HepG2 (cell line): ENCODE measurements at regions not wholly inside any gene's neighbourhood (a gene's known extent, or its start where the extent isn't known, plus 50 kb on each side); places are given as distances from the start of the nearest gene placed in this dataset.

Source experiments
- ATAC-seq: fragments of 200-7000 bp; cut with Tn5 transposase; 3 replicates; pipeline ENCODE4 v1.9.1; 2020; ENCODE audit warnings: mild to moderate bottlenecking, moderate library complexity
- BruUV-seq: library from RNA; stranded (reverse); fragments of 400-500 nt; replicated peaks from 2 replicates; lab custom pipeline; 2021; lab: Mats Ljungman, UMichigan
- CTCF ChIA-PET: fragments of 300-600 bp; formaldehyde crosslinking; extraction: SDS; loops from one replicate; lab custom pipeline; 2021; ENCODE audit warnings: low total read pairs, inconsistent platforms, low intra/inter-chr PET ratio; lab: Yijun Ruan, JAX
- POLR2A ChIA-PET: fragments of 350-600 bp; sonication (Branson Sonifier 250); formaldehyde crosslinking; loops from one replicate; lab custom pipeline; 2020; ENCODE audit warnings: antibody characterized with exemption, inconsistent platforms; lab: Yijun Ruan, JAX
- DNase-seq: peaks from one replicate; pipeline ENCODE4 v3.0.0-alpha.2; 2015; ENCODE audit warnings: low spot score
- FAIRE-seq: peaks from 3 replicates; lab custom pipeline; 2011; peaks lifted over from hg19 to GRCh38; lab: Jason Lieb, UNC
- H2AFZ ChIP-seq: one replicate; pipeline ENCODE4 v1.6.1; 2011; ENCODE audit warnings: low read length, inconsistent platforms
- H3K27ac ChIP-seq: fragments of 300-600 bp; 3 replicates; pipeline ENCODE4 v1.8.0; 2011; ENCODE audit warnings: mixed run types, mild to moderate bottlenecking, mixed read lengths, low read length, inconsistent platforms; ENCODE audit not compliant: insufficient read depth; ENCODE audit errors: extremely low read length
- H3K27me3 ChIP-seq, 2 experiments: fragments of 200-600 bp in 1 of 2; 2 replicates in 1 of 2; 3 replicates in 1 of 2; pipeline versions ENCODE4 v1.6.0 to v1.8.0; 2011; ENCODE audit warnings: low read length in 2 of 2, mild to moderate bottlenecking in 2 of 2, moderate library complexity in 2 of 2, inconsistent platforms in 1 of 2; ENCODE audit not compliant: insufficient read depth in 2 of 2, control insufficient read depth in 1 of 2
- H3K36me3 ChIP-seq, 2 experiments: fragments of 200-600 bp in 1 of 2; replicated peaks in 1 of 2; 2 replicates in 1 of 2; 3 replicates in 1 of 2; pipeline versions ENCODE4 v1.5.1 to v1.8.0; 2011; ENCODE audit warnings: low read length in 2 of 2, inconsistent platforms in 1 of 2; ENCODE audit not compliant: insufficient read depth in 2 of 2, control insufficient read depth in 1 of 2
- H3K4me1 ChIP-seq: 2 replicates; pipeline ENCODE4 v1.5.1; 2012; ENCODE audit warnings: low read length, inconsistent platforms; ENCODE audit not compliant: insufficient read depth
- H3K4me2 ChIP-seq: 2 replicates; pipeline ENCODE4 v1.6.0; 2011; ENCODE audit warnings: low read depth, low read length, inconsistent platforms
- H3K4me3 ChIP-seq, 3 experiments: fragments of 200-600 bp in 1 of 3; sonication (generic), shearing (Covaris generic) in 1 of 3; replicated peaks in 1 of 3; 2 replicates each; pipeline ENCODE4 v1.5.1; 2011 to 2016; ENCODE audit warnings: low read length in 3 of 3, inconsistent platforms in 2 of 3, low read depth in 2 of 3, mild to moderate bottlenecking in 2 of 3, control low read depth in 1 of 3, mixed read lengths in 1 of 3; ENCODE audit not compliant: insufficient read depth in 1 of 3
- H3K79me2 ChIP-seq: one replicate; pipeline ENCODE4 v1.6.1; 2011; ENCODE audit warnings: low read length, inconsistent platforms; ENCODE audit not compliant: insufficient read depth
- H3K9ac ChIP-seq: 2 replicates; pipeline ENCODE4 v1.6.0; 2011; ENCODE audit warnings: mild to moderate bottlenecking, low read depth, low read length, inconsistent platforms; ENCODE audit not compliant: insufficient read depth
- H3K9me3 ChIP-seq: 2 replicates; pipeline ENCODE4 v1.5.1; 2012; ENCODE audit warnings: mild to moderate bottlenecking, low read length
- H4K20me1 ChIP-seq: 2 replicates; pipeline ENCODE4 v1.6.0; 2011; ENCODE audit warnings: inconsistent platforms, mild to moderate bottlenecking, low read length, moderate library complexity; ENCODE audit not compliant: insufficient read depth
- DMAP1 ChIP-seq: IDR thresholded peaks from 2 replicates; pipeline ENCODE4 v1.6.1; 2016
- FLYWCH1 ChIP-seq: sonication (generic); formaldehyde crosslinking; IDR thresholded peaks from 2 replicates; pipeline ENCODE4 v1.8.1; 2023; ENCODE audit warnings: mild to moderate bottlenecking, missing genetic modification reagents
- KLF12 ChIP-seq: sonication (generic); formaldehyde crosslinking; IDR thresholded peaks from 2 replicates; pipeline ENCODE4 v1.4.0; 2020; ENCODE audit warnings: missing genetic modification reagents, borderline replicate concordance
- MIER2 ChIP-seq: IDR thresholded peaks from 2 replicates; pipeline ENCODE4 v1.6.1; 2016; ENCODE audit warnings: missing biosample characterization, missing genetic modification reagents
- RBAK ChIP-seq: sonication (generic); formaldehyde crosslinking; IDR thresholded peaks from 2 replicates; pipeline ENCODE4 v1.5.1; 2020; ENCODE audit warnings: mild to moderate bottlenecking, missing genetic modification reagents
- RFX3 ChIP-seq: IDR thresholded peaks from 2 replicates; pipeline ENCODE4 v1.6.1; 2016; ENCODE audit warnings: missing biosample characterization, missing genetic modification reagents
- SMC3 ChIP-seq: IDR thresholded peaks from 2 replicates; pipeline ENCODE4 v1.6.1; 2011; ENCODE audit warnings: low read length, improper control_type of control experiment
- ZBED4 ChIP-seq: sonication (generic); formaldehyde crosslinking; IDR thresholded peaks from 2 replicates; pipeline ENCODE4 v1.4.0; 2020; ENCODE audit warnings: missing genetic modification reagents, borderline replicate concordance
- ZNF597 ChIP-seq: sonication (generic); formaldehyde crosslinking; IDR thresholded peaks from 2 replicates; pipeline ENCODE4 v1.5.0; 2020; ENCODE audit warnings: missing genetic modification reagents
- ZNF639 ChIP-seq: conservative IDR thresholded peaks from 2 replicates; pipeline ENCODE4 v1.6.1; 2018; ENCODE audit warnings: missing genetic modification reagents
- ZNF672 ChIP-seq: sonication (generic); formaldehyde crosslinking; IDR thresholded peaks from 2 replicates; pipeline ENCODE4 v1.8.1; 2022; ENCODE audit warnings: missing genetic modification reagents
- ZSCAN30 ChIP-seq: sonication (generic); formaldehyde crosslinking; IDR thresholded peaks from 2 replicates; pipeline ENCODE4 v1.5.0; 2020; ENCODE audit warnings: mild to moderate bottlenecking, missing genetic modification reagents
- WGBS: methylation state at CpG from one replicate; pipeline ENCODE4 v1.1.6; 2017; ENCODE audit warnings: low lambda C conversion rate; 5-methylcytosine and 5-hydroxymethylcytosine counted together
- in situ Hi-C: cut with HindIII; loops from 2 replicates; pipeline ENCODE4 v1.10.0; 2017; ENCODE audit warnings: low pct_unique_long_range_greater_than_20kb; ENCODE audit not compliant: extremely low pct_ligation_motif_present
- intact Hi-C: fragments of 100-400 bp; cut with micrococcal nuclease; formaldehyde crosslinking; loops from one replicate; pipeline ENCODE4 v1.10.0; 2022; ENCODE audit not compliant: unreplicated experiment

GRCh38 chr6:140846503-140847261 is 1286.0 kb upstream of the GJE1 start:
- FAIRE-seq = no peak
- no peak overlapping the region for H3K9ac ChIP-seq
- TF ChIP-seq SMC3 = no peak
- no peak for TF ChIP-seq RFX3 (CRISPR knock-in tag)
- no peak for TF ChIP-seq ZNF597 (CRISPR knock-in tag)
- no peak for TF ChIP-seq ZNF672 (CRISPR knock-in tag)
- no peak for ATAC-seq
- ChIA-PET CTCF (no interaction called here), POLR2A (no interaction called here)
- peaks cover 0 to 3% of the 10 kb centered on the region in 2 experiments; a peak in 1 of 5 replicates for H3K36me3 ChIP-seq
- H3K27ac ChIP-seq = no peak overlapping the region
- H3K27me3 ChIP-seq = no peaks in the 10 kb centered on the region
- 98% methylated on average over 3 of the region's 3 CpGs for WGBS
- no peak overlapping the region for H3K4me3 ChIP-seq
- H3K4me1 ChIP-seq = no peaks in the 10 kb centered on the region
- no peak overlapping the region for H2AFZ ChIP-seq
- no peaks in the 10 kb centered on the region for H3K79me2 ChIP-seq
- no peaks in the 10 kb centered on the region for H4K20me1 ChIP-seq
- no peaks in the 10 kb centered on the region for H3K9me3 ChIP-seq
- in situ Hi-C loops (no loop called here), intact Hi-C loops (no loop called here)
- no peak for DNase-seq
- no peak overlapping the region for H3K4me2 ChIP-seq
- no TSS peak for BruUV-seq

- in situ Hi-C loops = no loop called here
- Histone ChIP-seq H3K4me3 (no peak overlapping the region), H3K4me1 (no peaks in the 10 kb centered on the region), H3K27ac (no peak overlapping the region), H3K79me2 (no peaks in the 10 kb centered on the region), H3K9ac (no peak overlapping the region), H2AFZ (no peak overlapping the region), H3K27me3 (no peaks in the 10 kb centered on the region), H4K20me1 (no peaks in the 10 kb centered on the region), H3K4me2 (no peak overlapping the region), H3K9me3 (no peaks in the 10 kb centered on the region), H3K36me3 (peaks cover 0 to 3% of the 10 kb centered on the region in 2 experiments; a peak in 1 of 5 replicates)
- no peak for ATAC-seq
- intact Hi-C loops = no loop called here
- ChIA-PET CTCF (no interaction called here), POLR2A (no interaction called here)
- no TSS peak for BruUV-seq
- FAIRE-seq = no peak
- no peak for DNase-seq
- WGBS = 100% methylated on average over 1 of the region's 1 CpG
- no peak for TF ChIP-seq RBAK (CRISPR knock-in tag)
- TF ChIP-seq ZBED4 (CRISPR knock-in tag) = no peak
- TF ChIP-seq ZNF639 (CRISPR knock-in tag) = no peak
- no peak for TF ChIP-seq ZSCAN30 (CRISPR knock-in tag)
- no peak for TF ChIP-seq MIER2
- TF ChIP-seq DMAP1 (CRISPR knock-in tag) = no peak
- TF ChIP-seq KLF12 (CRISPR knock-in tag) = no peak
- TF ChIP-seq FLYWCH1 (CRISPR knock-in tag) = no peak
These were observed 1287.0 kb upstream of the GJE1 start for GRCh38 chr6:140845701-140846100.
